MM.1S (cell line): ENCODE measurements at regions not wholly inside any gene's neighbourhood (a gene's known extent, or its start where the extent isn't known, plus 50 kb on each side); places are given as distances from the start of the nearest gene placed in this dataset.

ENCODE experiments used
- DNase-seq: peaks from one replicate; pipeline ENCODE4 v3.0.0-alpha.2; 2015
- H2AFZ ChIP-seq: fragments of 300-600 bp; sonication (generic); 2 replicates; pipeline ENCODE4 v1.6.0; 2016; ENCODE audit warnings: antibody characterized with exemption, low read length
- H3F3A ChIP-seq: fragments of 300-600 bp; sonication (generic); 2 replicates; pipeline ENCODE4 v1.6.1; 2016; ENCODE audit warnings: mild to moderate bottlenecking, antibody characterized with exemption, low read length, moderate library complexity, mixed read lengths; ENCODE audit not compliant: insufficient read depth
- H3K27ac ChIP-seq: fragments of 300-600 bp; sonication (generic); 2 replicates; pipeline ENCODE4 v1.5.1; 2016; ENCODE audit warnings: mild to moderate bottlenecking, low read length
- H3K27me3 ChIP-seq: fragments of 300-600 bp; sonication (generic); replicated peaks from 2 replicates; pipeline ENCODE4 v1.6.0; 2016; ENCODE audit warnings: low read length; ENCODE audit not compliant: insufficient read depth
- H3K36me3 ChIP-seq: fragments of 300-600 bp; sonication (generic); replicated peaks from 2 replicates; pipeline ENCODE4 v1.6.1; 2016; ENCODE audit warnings: mild to moderate bottlenecking, low read length, mixed read lengths; ENCODE audit not compliant: insufficient read depth
- H3K4me1 ChIP-seq: fragments of 300-600 bp; sonication (generic); 2 replicates; pipeline ENCODE4 v1.6.1; 2016; ENCODE audit warnings: low read length, mixed read lengths
- H3K4me2 ChIP-seq: fragments of 300-600 bp; sonication (generic); 2 replicates; pipeline ENCODE4 v1.6.0; 2016; ENCODE audit warnings: low read depth, low read length
- H3K4me3 ChIP-seq: fragments of 300-600 bp; sonication (generic); 2 replicates; pipeline ENCODE4 v1.5.1; 2016; ENCODE audit warnings: low read length, mixed read lengths
- H3K79me2 ChIP-seq: fragments of 300-600 bp; sonication (generic); 2 replicates; pipeline ENCODE4 v1.6.1; 2016; ENCODE audit warnings: mixed run types, low read length, mixed read lengths
- H3K9ac ChIP-seq: fragments of 300-600 bp; sonication (generic); 2 replicates; pipeline ENCODE4 v1.6.1; 2016; ENCODE audit warnings: low read length, mixed read lengths
- H3K9me2 ChIP-seq: fragments of 300-600 bp; sonication (generic); replicated peaks from 2 replicates; pipeline ENCODE4 v1.6.1; 2016; ENCODE audit warnings: mild to moderate bottlenecking, low read length, mixed read lengths; ENCODE audit not compliant: insufficient read depth
- H3K9me3 ChIP-seq: fragments of 300-600 bp; sonication (generic); replicated peaks from 2 replicates; pipeline ENCODE4 v1.6.1; 2016; ENCODE audit warnings: mild to moderate bottlenecking, low read length, mixed read lengths; ENCODE audit not compliant: insufficient read depth
- H4K20me1 ChIP-seq: fragments of 300-600 bp; sonication (generic); 2 replicates; pipeline ENCODE4 v1.6.1; 2016; ENCODE audit warnings: mild to moderate bottlenecking, low read length, moderate library complexity, mixed read lengths; ENCODE audit not compliant: insufficient read depth
- EZH2 ChIP-seq: fragments of 300-600 bp; sonication (generic); optimal IDR thresholded peaks from 2 replicates; pipeline ENCODE3; 2017; ENCODE audit warnings: low read depth, mild to moderate bottlenecking, antibody characterized with exemption, low read length, mixed read lengths
- EZH2phosphoT487 ChIP-seq: fragments of 300-600 bp; sonication (generic); IDR thresholded peaks from 2 replicates; pipeline ENCODE4 v1.6.1; 2018; ENCODE audit warnings: antibody characterized with exemption, low read length
- TF ChIP-seq, protein P1 (sequence below): fragments of 300-600 bp; sonication (generic); IDR thresholded peaks from 2 replicates; pipeline ENCODE4 v1.5.1; 2016; ENCODE audit warnings: antibody characterized with exemption, low read length, mixed read lengths

DNA sequence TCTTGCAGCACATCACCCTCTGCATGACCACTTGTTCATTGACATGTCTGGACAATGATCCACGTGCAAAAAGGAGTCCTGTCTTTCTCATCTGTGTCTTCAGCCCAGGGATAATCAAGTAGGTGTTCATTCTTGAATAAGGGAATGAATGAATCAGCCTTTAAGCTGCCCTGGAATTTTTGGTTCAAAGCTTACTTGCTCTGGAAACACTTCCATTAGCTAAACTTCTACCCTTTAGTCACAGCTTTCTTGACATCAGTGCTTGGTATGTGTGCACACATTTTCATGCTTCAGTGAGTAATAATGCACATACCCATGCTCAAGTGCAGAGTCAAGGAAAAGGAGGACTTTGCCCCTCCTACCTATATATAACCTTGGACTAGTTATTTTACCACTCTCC is 103.0 kb upstream of the CDH13 start:
- H3K9me3 ChIP-seq, result no peaks in the 10 kb centered on the region

DNA sequence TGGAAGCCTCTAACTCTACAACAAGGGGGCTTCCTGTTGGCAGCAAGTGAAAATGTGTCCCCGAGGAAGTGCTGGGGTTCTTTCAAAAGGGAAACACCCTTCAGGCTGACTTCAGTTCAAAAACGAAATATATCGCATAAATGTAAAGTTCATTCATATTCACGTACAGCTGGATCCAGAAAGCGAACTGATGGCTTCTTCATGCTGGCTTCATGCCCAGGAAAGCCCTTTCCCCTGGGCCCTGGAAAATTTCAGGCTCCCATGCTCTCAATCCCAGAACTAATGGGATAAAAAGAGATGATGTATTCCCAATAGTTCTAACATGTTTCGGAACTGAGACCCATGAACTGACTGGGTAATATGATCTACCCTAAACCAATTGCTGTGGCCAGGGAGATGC is 104.7 kb upstream of the CDH13 start:
- no peak overlapping the region for H3K4me3 ChIP-seq
- no peaks in the 10 kb centered on the region for H3F3A ChIP-seq
- no peaks in the 10 kb centered on the region for H3K79me2 ChIP-seq
- no peaks in the 10 kb centered on the region for H3K36me3 ChIP-seq
- no peak for DNase-seq
- no peaks in the 10 kb centered on the region for H3K9me2 ChIP-seq
- H3K27ac ChIP-seq, result no peak overlapping the region
- no peak overlapping the region for H3K9ac ChIP-seq
- no peaks in the 10 kb centered on the region for H4K20me1 ChIP-seq
- H3K9me3 ChIP-seq, result no peaks in the 10 kb centered on the region
- no peak overlapping the region for H3K4me2 ChIP-seq
- H2AFZ ChIP-seq, result no peak overlapping the region
- TF ChIP-seq EZH2, result no peak
- TF ChIP-seq, protein P1, sequence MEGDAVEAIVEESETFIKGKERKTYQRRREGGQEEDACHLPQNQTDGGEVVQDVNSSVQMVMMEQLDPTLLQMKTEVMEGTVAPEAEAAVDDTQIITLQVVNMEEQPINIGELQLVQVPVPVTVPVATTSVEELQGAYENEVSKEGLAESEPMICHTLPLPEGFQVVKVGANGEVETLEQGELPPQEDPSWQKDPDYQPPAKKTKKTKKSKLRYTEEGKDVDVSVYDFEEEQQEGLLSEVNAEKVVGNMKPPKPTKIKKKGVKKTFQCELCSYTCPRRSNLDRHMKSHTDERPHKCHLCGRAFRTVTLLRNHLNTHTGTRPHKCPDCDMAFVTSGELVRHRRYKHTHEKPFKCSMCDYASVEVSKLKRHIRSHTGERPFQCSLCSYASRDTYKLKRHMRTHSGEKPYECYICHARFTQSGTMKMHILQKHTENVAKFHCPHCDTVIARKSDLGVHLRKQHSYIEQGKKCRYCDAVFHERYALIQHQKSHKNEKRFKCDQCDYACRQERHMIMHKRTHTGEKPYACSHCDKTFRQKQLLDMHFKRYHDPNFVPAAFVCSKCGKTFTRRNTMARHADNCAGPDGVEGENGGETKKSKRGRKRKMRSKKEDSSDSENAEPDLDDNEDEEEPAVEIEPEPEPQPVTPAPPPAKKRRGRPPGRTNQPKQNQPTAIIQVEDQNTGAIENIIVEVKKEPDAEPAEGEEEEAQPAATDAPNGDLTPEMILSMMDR, result no peak
- TF ChIP-seq EZH2phosphoT487, result no peak
- no peaks in the 10 kb centered on the region for H3K27me3 ChIP-seq
- H3K4me1 ChIP-seq, result no peaks in the 10 kb centered on the region

More for the DNA sequence above, 103.0 kb upstream of the CDH13 start:
- Histone ChIP-seq H3K27me3 (no peaks in the 10 kb centered on the region), H3K4me1 (no peaks in the 10 kb centered on the region), H3F3A (no peaks in the 10 kb centered on the region), H3K9ac (no peak overlapping the region), H3K9me2 (no peaks in the 10 kb centered on the region), H3K4me2 (no peak overlapping the region), H3K4me3 (no peak overlapping the region), H3K36me3 (no peaks in the 10 kb centered on the region), H2AFZ (no peak overlapping the region), H3K27ac (no peak overlapping the region), H4K20me1 (no peaks in the 10 kb centered on the region), H3K79me2 (no peaks in the 10 kb centered on the region)
- no peak for DNase-seq
- TF ChIP-seq EZH2phosphoT487, result no peak
- TF ChIP-seq, protein P1, result no peak
- TF ChIP-seq EZH2, result no peak

DNA sequence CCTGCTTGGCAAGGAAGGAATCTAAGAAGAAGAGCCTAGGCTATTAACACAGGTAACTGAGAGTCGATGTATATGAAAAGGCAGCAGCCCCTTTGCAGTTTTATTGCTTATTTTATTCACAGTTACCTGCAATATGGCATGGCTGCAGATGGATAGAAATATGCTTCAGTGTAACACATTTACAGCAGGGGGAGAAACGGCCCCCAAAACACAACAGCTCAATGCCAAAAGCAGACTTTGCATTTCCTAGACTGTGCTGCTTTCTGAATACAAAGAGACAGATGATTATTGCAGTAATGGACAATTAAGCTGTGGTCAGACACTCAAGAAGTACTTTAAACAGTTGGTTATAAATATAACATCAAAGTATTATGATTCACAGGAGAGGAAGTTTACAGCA is 108.0 kb upstream of the CDH13 start:
- no peaks in the 10 kb centered on the region for H3K36me3 ChIP-seq
- H3K4me3 ChIP-seq, result no peak overlapping the region
- H4K20me1 ChIP-seq, result no peaks in the 10 kb centered on the region
- no peaks in the 10 kb centered on the region for H3K4me1 ChIP-seq
- H3F3A ChIP-seq, result no peaks in the 10 kb centered on the region
- no peaks in the 10 kb centered on the region for H3K27me3 ChIP-seq
- no peak overlapping the region for H3K4me2 ChIP-seq
- TF ChIP-seq EZH2phosphoT487 (no peak), EZH2 (no peak)
- TF ChIP-seq, protein P1, result no peak
- H3K79me2 ChIP-seq, result no peaks in the 10 kb centered on the region
- no peaks in the 10 kb centered on the region for H3K9me2 ChIP-seq
- H2AFZ ChIP-seq, result no peak overlapping the region
- no peak overlapping the region for H3K27ac ChIP-seq
- H3K9me3 ChIP-seq, result no peaks in the 10 kb centered on the region
- H3K9ac ChIP-seq, result no peak overlapping the region
- DNase-seq, result no peak
